WERI-Rb-1 (cell line): ENCODE measurements at regions not wholly inside any gene's neighbourhood (a gene's known extent, or its start where the extent isn't known, plus 50 kb on each side); places are given as distances from the start of the nearest gene placed in this dataset.
A peak's percentile ranks its signal among the peaks of the same experiment; 100 is the strongest.

Experiments used
- DNase-seq: peaks from one replicate; pipeline ENCODE4 v3.0.0-alpha.2; 2020
- H3K27ac ChIP-seq: fragments of 250-450 bp; sonication (Bioruptor Pico); 2 replicates; pipeline ENCODE4 v1.5.1; 2020; ENCODE audit warnings: mild to moderate bottlenecking, moderate library complexity
- H3K27me3 ChIP-seq: fragments of 250-450 bp; sonication (Bioruptor Pico); 2 replicates; pipeline ENCODE4 v1.5.1; 2021; ENCODE audit warnings: mild to moderate bottlenecking, low read depth, moderate library complexity; ENCODE audit not compliant: insufficient read depth, severe bottlenecking
- H3K36me3 ChIP-seq: fragments of 250-450 bp; sonication (Bioruptor Pico); 2 replicates; pipeline ENCODE4 v1.5.1; 2020; ENCODE audit warnings: mild to moderate bottlenecking, moderate library complexity
- H3K4me3 ChIP-seq: 2 replicates; pipeline ENCODE4 v1.5.1; 2011; ENCODE audit warnings: low read depth, mild to moderate bottlenecking, control low read depth, low read length
- H3K9me3 ChIP-seq: fragments of 250-450 bp; sonication (Bioruptor Pico); 2 replicates; pipeline ENCODE4 v1.5.1; 2021; ENCODE audit warnings: mild to moderate bottlenecking, moderate library complexity; ENCODE audit not compliant: severe bottlenecking
- CTCF ChIP-seq: IDR thresholded peaks from 2 replicates; pipeline ENCODE4 v1.5.1; 2011; ENCODE audit warnings: low read depth, mild to moderate bottlenecking, control low read depth, inconsistent platforms, low read length

GRCh38 chr20:11838076-11838636 lies 79.5 kb upstream of the BTBD3 start:
- H3K36me3 ChIP-seq, result no peaks in the 10 kb centered on the region
- no peak overlapping the region for H3K27ac ChIP-seq
- TF ChIP-seq CTCF, result 0 out of 2 replicates have a peak, but pooled peaks have one; percentile 5
- H3K27me3 ChIP-seq, result no peaks in the 10 kb centered on the region
- H3K4me3 ChIP-seq, result no peak overlapping the region
- H3K9me3 ChIP-seq, result no peaks in the 10 kb centered on the region
- no peak for DNase-seq

- TF ChIP-seq CTCF, result no peak
- DNase-seq, result no peak
- no peaks in the 10 kb centered on the region for H3K27me3 ChIP-seq
- H3K36me3 ChIP-seq, result no peaks in the 10 kb centered on the region
- no peak overlapping the region for H3K27ac ChIP-seq
- H3K4me3 ChIP-seq, result no peak overlapping the region
- H3K9me3 ChIP-seq, result no peaks in the 10 kb centered on the region
Observed at GRCh38 chr20:11841972-11842461, 75.7 kb upstream of the BTBD3 start.

- Histone ChIP-seq H3K36me3 (no peaks in the 10 kb centered on the region), H3K27ac (no peak overlapping the region), H3K4me3 (no peak overlapping the region), H3K27me3 (no peaks in the 10 kb centered on the region), H3K9me3 (no peaks in the 10 kb centered on the region)
- DNase-seq, result no peak
- TF ChIP-seq CTCF, result no peak
Observed at GRCh38 chr20:11843289-11843688, 74.4 kb upstream of the BTBD3 start.

GRCh38 chr20:11844691-11845090 lies 73.0 kb upstream of the BTBD3 start:
- Histone ChIP-seq H3K9me3 (no peaks in the 10 kb centered on the region), H3K27me3 (no peaks in the 10 kb centered on the region), H3K27ac (no peak overlapping the region), H3K4me3 (no peak overlapping the region), H3K36me3 (no peaks in the 10 kb centered on the region)
- no peak for TF ChIP-seq CTCF
- no peak for DNase-seq

GRCh38 chr20:11845340-11845739 lies 72.4 kb upstream of the BTBD3 start:
- no peak for DNase-seq
- Histone ChIP-seq H3K36me3 (no peaks in the 10 kb centered on the region), H3K27ac (no peak overlapping the region), H3K4me3 (no peak overlapping the region), H3K9me3 (no peaks in the 10 kb centered on the region), H3K27me3 (no peaks in the 10 kb centered on the region)
- no peak for TF ChIP-seq CTCF

GRCh38 chr20:11846131-11846530 lies 71.6 kb upstream of the BTBD3 start:
- Histone ChIP-seq H3K4me3 (no peak overlapping the region), H3K27me3 (no peaks in the 10 kb centered on the region), H3K9me3 (no peaks in the 10 kb centered on the region), H3K27ac (no peak overlapping the region), H3K36me3 (no peaks in the 10 kb centered on the region)
- no peak for TF ChIP-seq CTCF
- DNase-seq, result no peak
